SK-N-SH (cell line): ENCODE measurements at regions not wholly inside any gene's neighbourhood (a gene's known extent, or its start where the extent isn't known, plus 50 kb on each side); places are given as distances from the start of the nearest gene placed in this dataset.

Experiments used
- FOXM1 ChIP-seq: IDR thresholded peaks from 2 replicates; pipeline ENCODE4 v1.4.0; 2012; ENCODE audit warnings: low read depth, mild to moderate bottlenecking
- JUND ChIP-seq: IDR thresholded peaks from 2 replicates; pipeline ENCODE4 v1.4.0; 2012
- NRF1 ChIP-seq: IDR thresholded peaks from 2 replicates; pipeline ENCODE4 v1.6.1; 2012; ENCODE audit warnings: low read depth, mild to moderate bottlenecking, low read length
- POLR2AphosphoS5 ChIP-seq: IDR thresholded peaks from 2 replicates; pipeline ENCODE4 v1.6.1; 2012; ENCODE audit warnings: low read depth, low read length
- RXRA ChIP-seq: IDR thresholded peaks from 2 replicates; pipeline ENCODE4 v1.4.0; 2012; ENCODE audit warnings: low read depth, mild to moderate bottlenecking, borderline replicate concordance
- SIN3A ChIP-seq: IDR thresholded peaks from 2 replicates; pipeline ENCODE4 v1.6.1; 2012; ENCODE audit warnings: low read depth, mild to moderate bottlenecking, low read length, moderate library complexity, borderline replicate concordance
- TEAD4 ChIP-seq: IDR thresholded peaks from 2 replicates; pipeline ENCODE4 v1.4.0; 2012; ENCODE audit warnings: mild to moderate bottlenecking, borderline replicate concordance; ENCODE audit not compliant: insufficient read depth
- TF ChIP-seq, protein P1 (sequence below): fragments of 200-600 bp; sonication (generic); IDR thresholded peaks from 2 replicates; pipeline ENCODE4 v1.6.1; 2017; ENCODE audit warnings: antibody characterized with exemption, mild to moderate bottlenecking, moderate library complexity
- TF ChIP-seq, protein P2 (sequence below): IDR thresholded peaks from 2 replicates; pipeline ENCODE4 v1.4.0; 2012; ENCODE audit warnings: low read depth, borderline replicate concordance

DNA sequence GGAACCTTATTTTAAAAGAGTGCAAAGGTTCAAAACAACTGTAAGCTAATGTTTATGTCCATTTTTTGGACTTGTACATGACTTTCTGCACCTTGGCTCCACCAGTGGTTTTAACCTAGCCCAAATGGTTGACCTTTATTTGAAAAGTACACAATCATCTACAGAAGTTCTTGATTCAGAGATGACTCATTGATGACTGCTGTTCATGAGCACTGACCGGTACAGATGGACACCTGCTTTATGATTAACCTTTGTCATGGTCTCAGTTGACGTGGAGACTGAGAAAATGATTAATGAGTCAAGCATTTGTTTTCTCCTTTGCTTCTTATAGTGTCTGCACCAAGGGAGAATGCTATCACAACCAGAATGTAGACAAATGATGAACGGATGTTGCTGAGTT is 55.7 kb upstream of the PTER start:
- TF ChIP-seq, protein P1, sequence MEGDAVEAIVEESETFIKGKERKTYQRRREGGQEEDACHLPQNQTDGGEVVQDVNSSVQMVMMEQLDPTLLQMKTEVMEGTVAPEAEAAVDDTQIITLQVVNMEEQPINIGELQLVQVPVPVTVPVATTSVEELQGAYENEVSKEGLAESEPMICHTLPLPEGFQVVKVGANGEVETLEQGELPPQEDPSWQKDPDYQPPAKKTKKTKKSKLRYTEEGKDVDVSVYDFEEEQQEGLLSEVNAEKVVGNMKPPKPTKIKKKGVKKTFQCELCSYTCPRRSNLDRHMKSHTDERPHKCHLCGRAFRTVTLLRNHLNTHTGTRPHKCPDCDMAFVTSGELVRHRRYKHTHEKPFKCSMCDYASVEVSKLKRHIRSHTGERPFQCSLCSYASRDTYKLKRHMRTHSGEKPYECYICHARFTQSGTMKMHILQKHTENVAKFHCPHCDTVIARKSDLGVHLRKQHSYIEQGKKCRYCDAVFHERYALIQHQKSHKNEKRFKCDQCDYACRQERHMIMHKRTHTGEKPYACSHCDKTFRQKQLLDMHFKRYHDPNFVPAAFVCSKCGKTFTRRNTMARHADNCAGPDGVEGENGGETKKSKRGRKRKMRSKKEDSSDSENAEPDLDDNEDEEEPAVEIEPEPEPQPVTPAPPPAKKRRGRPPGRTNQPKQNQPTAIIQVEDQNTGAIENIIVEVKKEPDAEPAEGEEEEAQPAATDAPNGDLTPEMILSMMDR: no peak
- TF ChIP-seq, protein P2, sequence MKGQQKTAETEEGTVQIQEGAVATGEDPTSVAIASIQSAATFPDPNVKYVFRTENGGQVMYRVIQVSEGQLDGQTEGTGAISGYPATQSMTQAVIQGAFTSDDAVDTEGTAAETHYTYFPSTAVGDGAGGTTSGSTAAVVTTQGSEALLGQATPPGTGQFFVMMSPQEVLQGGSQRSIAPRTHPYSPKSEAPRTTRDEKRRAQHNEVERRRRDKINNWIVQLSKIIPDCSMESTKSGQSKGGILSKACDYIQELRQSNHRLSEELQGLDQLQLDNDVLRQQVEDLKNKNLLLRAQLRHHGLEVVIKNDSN: no peak
- no peak for TF ChIP-seq TEAD4
- no peak for TF ChIP-seq JUND
- no peak for TF ChIP-seq RXRA
- TF ChIP-seq SIN3A: no peak
- TF ChIP-seq FOXM1: no peak
- no peak for TF ChIP-seq NRF1
- TF ChIP-seq POLR2AphosphoS5: no peak
